GM18907 (cell line): ENCODE measurements at regions not wholly inside any gene's neighbourhood (a gene's known extent, or its start where the extent isn't known, plus 50 kb on each side); places are given as distances from the start of the nearest gene placed in this dataset.

Experiments
- ATAC-seq: cut with Tn5 transposase; IDR thresholded peaks from one replicate; pipeline ENCODE4 v1.9.1; 2021; ENCODE audit warnings: mild to moderate bottlenecking, moderate library complexity; ENCODE audit not compliant: unreplicated experiment

GRCh38 chr11:97109078-97109477, 719.3 kb downstream of the JRKL start:
- ATAC-seq, result no peak

GRCh38 chr11:97110376-97110775, 720.6 kb downstream of the JRKL start:
- ATAC-seq, result no peak

GRCh38 chr11:97111559-97111958, 721.7 kb downstream of the JRKL start:
- ATAC-seq, result no peak

- no peak for ATAC-seq
These were observed 728.9 kb downstream of the JRKL start for GRCh38 chr11:97118614-97119200.

- no peak for ATAC-seq
These were observed 733.4 kb downstream of the JRKL start for GRCh38 chr11:97123237-97123636.

GRCh38 chr11:97136067-97136466, 746.3 kb downstream of the JRKL start:
- no peak for ATAC-seq

- ATAC-seq, result no peak
These were observed 751.2 kb downstream of the JRKL start for GRCh38 chr11:97140885-97141494.

- no peak for ATAC-seq
These were observed 753.6 kb downstream of the JRKL start for GRCh38 chr11:97143463-97143862.

GRCh38 chr11:97149741-97150140, 759.9 kb downstream of the JRKL start:
- ATAC-seq, result no peak

- no peak for ATAC-seq
These were observed 767.5 kb downstream of the JRKL start for GRCh38 chr11:97157221-97157740.

GRCh38 chr11:97158243-97158642, 768.4 kb downstream of the JRKL start:
- ATAC-seq, result no peak

GRCh38 chr11:97163631-97164191, 773.9 kb downstream of the JRKL start:
- no peak for ATAC-seq

- no peak for ATAC-seq
These were observed 812.2 kb downstream of the JRKL start for GRCh38 chr11:97201743-97202612.

- no peak for ATAC-seq
These were observed 812.9 kb downstream of the JRKL start for GRCh38 chr11:97202613-97203292.

- no peak for ATAC-seq
These were observed 828.2 kb downstream of the JRKL start for GRCh38 chr11:97218011-97218410.

- ATAC-seq, result no peak
These were observed 833.8 kb downstream of the JRKL start for GRCh38 chr11:97223647-97224046.

GRCh38 chr11:97224396-97224795, 834.6 kb downstream of the JRKL start:
- no peak for ATAC-seq

GRCh38 chr11:97225794-97226193, 836.0 kb downstream of the JRKL start:
- ATAC-seq, result no peak

GRCh38 chr11:97229936-97230335, 840.1 kb downstream of the JRKL start:
- no peak for ATAC-seq

GRCh38 chr11:97231231-97231630, 841.4 kb downstream of the JRKL start:
- ATAC-seq, result no peak

GRCh38 chr11:97234016-97234415, 844.2 kb downstream of the JRKL start:
- no peak for ATAC-seq
